ENCODE measurements at regions not wholly inside any gene's neighbourhood (a gene's known extent, or its start where the extent isn't known, plus 50 kb on each side); places are given as distances from the start of the nearest gene placed in this dataset.

GRCh38 chr16:6642271-6642670 is 690.4 kb upstream of the RBFOX1 start:
- TF ChIP-seq EZH2phosphoT487 (IDR thresholded peaks at IDR 0.05; ENCODE audit: insufficient read depth, low read depth) (no peak), EZH2 (IDR thresholded peaks at IDR 0.05; ENCODE audit: insufficient read depth, poor library complexity, severe bottlenecking) (no peak)

Measured in GM23248 (cell line).